NCI-H82 treated with DMSO at 0.1 percent for 48 hours (cell line): ENCODE measurements at regions not wholly inside any gene's neighbourhood (a gene's known extent, or its start where the extent isn't known, plus 50 kb on each side); places are given as distances from the start of the nearest gene placed in this dataset.
"Not testable (repeated sequence)": the region's sequence is repeated elsewhere in the genome, so short reads cannot be mapped to it uniquely, and the experiment has no call there.

Source experiments
- DNase-seq: peaks from one replicate; lab custom pipeline; 2025; ENCODE audit not compliant: unreplicated experiment; lab: John Stamatoyannopoulos, UW

DNA sequence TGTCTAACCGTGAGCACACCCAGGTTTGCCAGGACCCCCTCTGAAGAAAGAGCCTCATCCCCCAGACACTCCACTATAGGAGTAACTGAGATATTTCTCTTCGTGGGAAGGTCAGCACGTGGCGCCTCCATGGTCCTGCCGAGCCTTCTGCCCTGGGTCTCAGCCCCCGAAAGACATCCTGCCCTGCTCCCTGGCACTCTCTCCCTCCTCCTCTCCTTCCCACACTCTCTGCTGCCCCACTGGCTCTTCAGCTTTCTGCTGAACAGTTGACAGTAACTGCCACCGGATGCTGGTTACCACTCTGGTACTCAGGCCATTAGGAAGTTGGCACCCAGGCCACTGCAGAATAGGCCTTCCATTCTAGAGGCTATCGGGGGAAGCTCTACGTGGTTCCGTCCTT, 185.2 kb downstream of the UACA start:
- no peak for DNase-seq

GRCh38 chr15:70576696-70577095, 186.7 kb downstream of the UACA start:
- no peak for DNase-seq

DNA sequence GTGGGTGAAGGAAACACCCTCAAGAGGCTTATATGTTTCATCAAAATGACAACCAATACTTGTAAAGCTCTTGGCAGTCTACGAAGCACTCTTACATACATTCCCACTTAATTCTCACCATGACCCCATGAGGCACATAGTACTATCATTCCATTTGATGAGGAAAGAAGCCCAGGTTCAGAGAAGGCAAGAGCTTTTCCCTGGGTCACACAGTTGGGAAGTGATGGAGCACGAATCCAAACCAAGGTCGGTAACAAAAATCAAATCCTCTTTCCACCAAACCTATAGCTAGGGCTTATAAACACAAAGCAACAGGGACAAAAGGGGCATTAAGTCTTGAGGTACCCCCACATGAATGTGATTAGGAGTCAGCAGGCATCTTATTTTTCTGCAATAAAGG, 187.1 kb downstream of the UACA start:
- DNase-seq, result no peak

GRCh38 chr15:70575231-70576226, 187.8 kb downstream of the UACA start:
- no peak for DNase-seq

GRCh38 chr15:70574325-70574724, 189.0 kb downstream of the UACA start:
- DNase-seq, result not testable (repeated sequence)

GRCh38 chr15:70573121-70573850, 190.1 kb downstream of the UACA start:
- no peak for DNase-seq

- DNase-seq, result no peak
These were observed 193.6 kb downstream of the UACA start for GRCh38 chr15:70569714-70570231.

- DNase-seq, result no peak
These were observed 194.2 kb downstream of the UACA start for GRCh38 chr15:70569091-70569713.

GRCh38 chr15:70566989-70567388, 196.4 kb downstream of the UACA start:
- DNase-seq, result no peak

GRCh38 chr15:70566047-70566835, 197.1 kb downstream of the UACA start:
- no peak for DNase-seq

DNA sequence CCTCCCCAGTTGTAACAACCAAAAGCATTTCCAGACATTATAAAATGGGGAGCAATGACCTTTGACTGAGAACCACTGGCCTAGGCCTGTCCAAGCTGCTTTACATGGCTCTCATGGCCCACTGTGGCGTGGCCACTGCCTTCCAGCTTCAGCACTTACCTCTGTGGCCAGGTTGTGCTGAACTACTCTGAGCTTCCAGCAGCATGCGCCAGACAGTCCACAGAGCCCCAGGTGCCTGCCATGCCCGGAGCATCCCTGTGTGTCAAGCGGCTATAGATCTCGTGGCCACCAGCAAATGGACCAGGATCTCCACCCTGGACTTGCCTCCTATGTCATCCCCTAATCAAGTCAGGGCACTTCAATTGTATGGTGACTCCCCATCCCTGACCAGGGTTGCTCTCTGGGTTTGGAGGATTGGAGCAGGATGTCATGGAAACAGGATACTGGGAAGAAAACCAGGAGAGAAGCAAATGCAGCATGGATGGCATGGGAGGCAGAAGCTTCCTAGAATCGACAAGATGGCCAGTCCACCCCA, 199.7 kb downstream of the UACA start:
- DNase-seq, result no peak

- DNase-seq, result no peak
These were observed 200.5 kb downstream of the UACA start for GRCh38 chr15:70562906-70563305.

- no peak for DNase-seq
These were observed 201.5 kb downstream of the UACA start for GRCh38 chr15:70561885-70562284.

DNA sequence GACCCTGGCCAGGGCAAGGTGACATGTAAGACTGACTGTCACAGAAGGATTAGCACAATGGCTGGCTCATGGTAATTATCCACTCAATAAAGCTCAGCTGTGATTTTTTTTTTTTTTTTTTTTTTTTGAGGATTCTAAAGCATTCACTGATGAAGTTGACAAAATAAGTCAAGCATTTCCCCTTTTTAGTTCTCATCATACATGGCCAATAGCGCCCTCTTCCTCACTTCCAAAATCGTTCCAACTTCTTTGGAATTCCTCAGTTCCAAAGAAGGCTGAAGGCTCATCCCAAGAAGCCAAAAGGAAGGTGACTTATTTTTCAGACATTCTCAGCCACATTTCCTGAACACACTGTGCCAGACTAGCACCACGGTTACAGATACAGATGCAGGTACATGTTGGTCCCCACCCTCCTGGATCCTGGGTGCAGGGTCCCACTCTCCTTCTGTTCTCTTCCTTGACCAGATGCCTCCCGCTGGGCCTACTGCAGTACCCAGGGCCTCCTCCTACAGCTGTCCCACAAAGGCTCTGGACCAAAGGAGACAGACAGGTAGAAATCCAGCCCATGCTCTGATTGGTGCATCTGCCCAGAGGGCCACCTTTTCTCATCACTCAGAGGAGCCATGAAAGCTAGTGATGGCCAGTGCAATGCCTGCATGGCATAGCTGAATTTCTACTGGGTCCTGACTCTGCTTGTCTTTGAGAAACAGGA, 202.6 kb downstream of the UACA start:
- DNase-seq, result no peak

DNA sequence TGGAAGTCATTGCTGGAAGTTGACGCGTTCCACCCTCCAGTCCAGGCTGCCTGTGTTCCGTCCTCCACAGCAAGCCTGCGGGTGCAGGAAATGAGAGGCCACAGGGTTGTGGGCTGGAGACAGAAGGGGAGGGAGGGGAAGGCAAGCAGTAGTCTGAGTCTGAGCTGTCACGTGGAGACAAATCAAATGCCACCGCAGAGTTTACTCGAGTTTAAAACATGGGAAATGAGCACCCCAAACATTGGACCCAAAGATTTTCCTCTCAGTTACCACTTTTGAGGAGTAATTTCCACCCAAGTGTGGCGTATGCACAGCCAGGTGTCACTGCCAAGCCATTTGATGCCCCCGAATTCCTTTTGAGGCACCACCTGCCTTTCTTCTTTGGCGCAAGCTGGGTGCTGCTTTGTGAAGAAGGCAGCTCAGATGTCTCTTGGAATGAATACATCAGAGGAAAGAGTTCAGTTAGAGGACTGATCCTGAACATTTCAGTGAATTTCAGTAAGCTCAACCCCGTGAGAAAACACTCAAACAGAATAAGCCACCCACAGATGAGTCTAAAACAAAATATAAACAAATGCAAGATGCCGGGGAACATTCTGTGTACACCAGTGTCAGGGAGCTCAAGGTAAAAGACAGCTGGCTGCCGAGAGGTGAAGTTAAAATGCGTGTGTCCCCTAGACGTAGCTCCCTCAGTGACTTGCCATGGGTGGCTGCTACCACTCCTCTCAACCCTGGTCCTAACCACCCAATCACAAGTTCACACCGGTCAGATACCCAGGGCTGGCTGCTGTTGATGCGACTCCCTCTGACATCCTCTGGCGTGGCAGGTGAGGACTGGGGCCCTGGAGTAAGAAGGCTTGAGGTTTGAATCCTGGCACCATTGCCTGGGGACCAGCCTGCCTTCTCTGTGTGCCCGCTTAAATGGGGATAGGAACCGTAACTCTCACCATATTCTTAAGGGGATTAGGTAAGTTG, 203.8 kb downstream of the UACA start:
- no peak for DNase-seq

DNA sequence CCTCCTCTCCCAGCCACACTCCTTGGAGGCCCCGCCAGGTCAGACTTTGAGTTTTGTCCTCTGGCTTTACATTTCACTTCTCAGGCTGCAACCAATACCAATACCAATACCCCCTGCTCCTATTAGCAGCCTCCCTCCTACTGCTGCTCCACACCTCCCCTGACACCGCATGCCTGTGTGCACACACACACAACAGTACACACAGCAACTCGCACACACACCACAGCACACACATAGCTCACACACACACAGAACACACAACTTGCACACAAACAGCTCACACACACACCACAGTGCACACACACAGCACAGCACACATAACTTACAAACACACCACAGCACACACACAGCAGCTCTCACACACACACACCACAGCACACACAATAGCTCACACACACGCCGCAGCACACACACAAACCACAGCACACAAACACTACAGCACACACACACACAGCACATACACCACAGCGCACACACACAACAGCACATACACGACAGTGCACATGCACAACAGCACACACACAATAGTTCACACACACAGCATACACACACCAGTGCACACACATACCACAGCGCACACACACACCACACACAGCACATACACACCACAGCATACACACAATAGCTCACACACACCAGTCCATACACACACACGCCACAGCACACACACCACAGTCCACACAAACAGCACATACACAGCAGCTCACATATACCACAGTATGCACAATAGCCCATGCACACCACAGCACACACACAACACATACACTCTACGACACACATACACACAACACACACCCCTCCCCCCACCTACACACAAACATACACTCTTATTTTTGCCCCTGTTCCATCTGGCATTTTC, 204.7 kb downstream of the UACA start:
- DNase-seq, result no peak

DNA sequence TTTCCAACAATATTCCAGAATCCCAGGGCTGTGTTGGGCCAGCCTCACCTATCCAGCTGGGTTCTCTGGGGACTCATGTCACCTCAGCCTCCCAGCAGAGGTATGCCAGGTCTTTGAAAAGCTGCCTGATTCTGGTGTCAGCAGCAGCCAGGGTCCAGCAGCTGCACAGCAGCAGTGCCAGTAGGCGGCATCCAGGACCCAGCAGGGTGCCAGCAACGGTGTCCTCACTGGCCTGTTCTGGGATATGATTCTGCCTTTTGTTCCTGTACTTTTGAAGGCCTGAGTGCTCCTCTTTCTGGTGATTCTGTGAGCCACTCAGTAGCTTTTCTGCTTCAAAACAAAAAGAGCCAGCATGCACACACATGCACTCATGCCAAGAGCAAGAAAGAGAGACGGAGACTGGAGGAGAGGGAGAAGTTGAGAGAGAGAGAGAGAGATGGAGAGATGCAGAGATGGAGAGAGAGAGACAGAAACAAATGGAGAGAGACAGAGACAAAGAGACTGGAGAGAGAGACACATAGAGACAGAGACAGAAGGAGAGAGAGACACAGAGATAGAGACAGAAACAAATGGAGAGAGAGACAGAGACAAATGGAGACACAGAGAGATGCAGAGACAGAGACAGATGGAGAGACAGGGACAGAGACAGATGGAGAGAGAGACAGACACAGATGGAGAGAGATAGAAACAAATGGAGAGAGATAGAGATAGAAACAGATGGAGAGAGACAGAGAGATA, 205.7 kb downstream of the UACA start:
- DNase-seq, result no peak
